ENCODE measurements at regions not wholly inside any gene's neighbourhood (a gene's known extent, or its start where the extent isn't known, plus 50 kb on each side); places are given as distances from the start of the nearest gene placed in this dataset.
"Not testable (repeated sequence)": the region's sequence is repeated elsewhere in the genome, so short reads cannot be mapped to it uniquely, and the experiment has no call there.

GRCh38 chr2:146602856-146603255, 1242.0 kb upstream of the ACVR2A start:
- DNase-seq (ENCODE audit: low spot score) = no peak

GRCh38 chr2:146602383-146602782, 1242.4 kb upstream of the ACVR2A start:
- DNase-seq (ENCODE audit: low spot score) = no peak

DNA sequence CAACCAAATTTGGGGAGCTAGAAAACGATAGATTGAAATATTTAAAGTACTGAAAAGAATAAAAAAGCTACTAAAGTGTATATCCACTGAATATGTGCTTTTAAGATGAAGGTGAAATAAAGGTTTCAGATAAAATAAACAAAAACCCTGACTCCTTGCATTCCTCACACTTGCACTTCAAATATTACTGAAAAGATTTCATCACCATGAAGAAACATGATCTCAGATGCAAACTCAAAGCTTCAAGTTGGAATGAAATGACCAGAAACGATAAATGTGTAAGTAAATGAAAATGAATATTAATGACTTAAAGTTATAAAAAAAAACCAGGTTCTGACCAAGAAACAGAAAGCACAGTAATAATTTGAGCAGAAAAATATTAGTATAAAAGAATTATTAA, 1246.0 kb upstream of the ACVR2A start:
- DNase-seq (ENCODE audit: low spot score) = no peak

DNA sequence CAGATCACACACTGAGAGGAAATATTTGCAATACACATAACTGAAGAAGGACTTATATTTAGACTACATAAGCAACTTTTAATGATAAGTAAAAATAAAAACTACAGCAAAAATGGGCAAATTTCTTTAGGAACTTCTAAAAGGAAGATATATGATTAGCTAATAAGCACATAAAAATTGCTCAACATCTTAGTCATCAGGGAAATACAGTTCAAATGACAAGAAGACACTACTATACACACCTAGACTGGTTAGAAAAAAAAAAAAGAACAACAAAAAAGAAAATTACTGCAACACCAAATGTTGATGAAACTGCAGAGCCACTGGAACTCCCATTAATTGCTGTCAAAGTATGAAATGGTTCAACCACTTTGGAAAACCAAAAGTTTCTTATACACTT, 1247.5 kb upstream of the ACVR2A start:
- no peak for DNase-seq (ENCODE audit: low spot score)

- DNase-seq (ENCODE audit: low spot score) = no peak
These were observed 1252.9 kb upstream of the ACVR2A start for GRCh38 chr2:146591908-146592307.

DNA sequence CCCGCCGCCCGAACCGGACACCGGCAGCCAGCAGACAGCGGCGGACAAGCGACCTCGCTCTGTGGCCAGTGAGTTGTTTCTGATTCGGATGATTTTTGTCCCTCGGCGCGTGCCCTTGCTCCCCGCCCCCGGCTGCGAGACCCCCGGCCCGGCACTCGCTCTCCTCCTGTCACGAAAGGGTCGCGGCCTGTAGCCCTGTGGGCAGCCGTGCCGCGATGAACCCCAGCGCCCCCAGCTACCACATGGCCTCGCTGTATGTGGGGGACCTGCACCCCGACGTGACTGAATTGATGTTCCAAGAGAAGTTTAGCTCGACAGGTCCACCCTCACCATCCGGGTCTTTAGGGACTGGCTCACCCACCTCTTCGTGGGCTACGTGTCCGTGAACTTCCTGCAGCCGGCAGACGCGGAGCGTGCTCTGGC, 1257.5 kb upstream of the ACVR2A start:
- DNase-seq (ENCODE audit: low spot score) = no peak

- DNase-seq (ENCODE audit: low spot score) = no peak
These were observed 1260.5 kb upstream of the ACVR2A start for GRCh38 chr2:146584316-146584715.

- peak; percentile 59 for DNase-seq (ENCODE audit: low spot score)
These were observed 1265.5 kb upstream of the ACVR2A start for GRCh38 chr2:146579147-146579930.

GRCh38 chr2:146576339-146577111, 1268.3 kb upstream of the ACVR2A start:
- DNase-seq (ENCODE audit: low spot score) = peak; percentile 15

DNA sequence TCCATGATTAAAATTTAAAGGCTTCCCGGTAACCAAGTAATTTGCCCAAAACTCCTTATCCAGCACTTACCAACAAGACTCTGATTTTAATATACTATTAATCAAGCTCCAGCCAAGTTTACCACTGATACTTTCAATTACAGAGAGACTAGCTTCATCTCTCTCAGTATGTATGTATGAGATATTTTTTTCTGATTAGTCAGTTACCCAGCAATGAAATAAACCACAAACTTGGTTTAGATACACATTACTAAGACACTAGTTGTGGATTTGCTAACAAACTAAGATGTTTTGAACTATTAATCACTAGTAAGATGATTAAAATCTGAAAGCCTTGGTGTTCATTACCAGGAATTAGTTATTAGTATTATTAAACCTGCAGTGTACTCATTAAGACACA, 1272.2 kb upstream of the ACVR2A start:
- peak; percentile 25 for DNase-seq (ENCODE audit: low spot score)

DNA sequence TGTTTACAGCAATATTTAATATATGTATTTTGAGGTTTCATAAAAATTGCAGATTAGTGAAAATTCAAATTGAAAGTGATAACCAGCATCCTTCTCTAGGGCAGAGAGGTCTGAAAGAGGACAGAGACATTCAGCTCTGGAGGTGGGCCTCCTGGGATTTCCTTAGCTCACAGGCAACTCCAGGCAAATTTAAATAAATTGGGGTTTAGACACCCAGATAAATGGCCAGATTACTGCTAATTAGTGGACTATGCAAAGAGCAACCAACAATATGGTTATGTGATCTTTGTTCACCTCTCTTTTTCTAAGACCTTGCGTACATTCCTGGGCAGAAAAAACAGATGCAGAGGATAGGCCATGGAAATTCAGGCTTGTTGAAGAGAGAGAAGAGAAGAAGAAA, 1282.8 kb upstream of the ACVR2A start:
- DNase-seq (ENCODE audit: low spot score) = no peak

DNA sequence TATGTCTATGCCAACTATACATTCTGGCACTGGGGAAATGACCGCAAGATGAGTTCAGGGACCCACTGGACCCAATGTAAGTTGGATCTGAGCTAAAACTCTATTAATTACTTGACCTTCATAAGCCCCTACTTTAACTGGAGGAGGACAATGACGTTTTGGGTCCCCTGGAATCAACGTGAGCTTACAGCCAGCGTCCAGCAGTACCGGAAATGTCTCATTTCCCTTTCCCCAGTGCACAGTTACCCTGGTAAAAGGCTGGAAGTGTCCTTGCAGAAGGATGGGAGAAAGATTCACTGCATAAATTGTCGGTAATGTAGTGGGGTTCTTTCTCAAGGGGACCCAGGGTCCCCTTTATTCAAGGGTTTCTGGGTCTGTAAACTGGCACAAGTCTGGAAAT, 1297.6 kb upstream of the ACVR2A start:
- no peak for DNase-seq (ENCODE audit: low spot score)

GRCh38 chr2:146544701-146545100, 1300.1 kb upstream of the ACVR2A start:
- DNase-seq (ENCODE audit: low spot score) = no peak

DNA sequence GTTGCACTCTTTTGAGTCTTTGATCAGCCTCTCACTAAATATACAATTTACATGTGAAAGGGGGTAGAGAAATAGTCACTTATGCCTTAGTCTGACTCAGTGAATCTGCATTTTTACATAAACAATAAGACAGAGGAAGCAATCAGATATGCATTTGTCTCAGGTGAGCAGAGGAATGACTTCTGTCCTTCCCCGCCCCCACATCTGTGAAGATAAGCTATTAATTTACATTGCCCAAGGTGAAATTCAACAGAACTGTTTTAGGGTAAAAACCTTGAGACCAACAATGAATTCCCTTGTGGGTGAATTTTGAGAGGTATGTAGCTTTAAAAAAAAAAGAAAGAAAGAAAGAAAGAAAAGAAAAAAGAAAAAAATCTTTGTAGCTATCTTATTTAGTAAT, 1302.9 kb upstream of the ACVR2A start:
- no peak for DNase-seq (ENCODE audit: low spot score)

DNA sequence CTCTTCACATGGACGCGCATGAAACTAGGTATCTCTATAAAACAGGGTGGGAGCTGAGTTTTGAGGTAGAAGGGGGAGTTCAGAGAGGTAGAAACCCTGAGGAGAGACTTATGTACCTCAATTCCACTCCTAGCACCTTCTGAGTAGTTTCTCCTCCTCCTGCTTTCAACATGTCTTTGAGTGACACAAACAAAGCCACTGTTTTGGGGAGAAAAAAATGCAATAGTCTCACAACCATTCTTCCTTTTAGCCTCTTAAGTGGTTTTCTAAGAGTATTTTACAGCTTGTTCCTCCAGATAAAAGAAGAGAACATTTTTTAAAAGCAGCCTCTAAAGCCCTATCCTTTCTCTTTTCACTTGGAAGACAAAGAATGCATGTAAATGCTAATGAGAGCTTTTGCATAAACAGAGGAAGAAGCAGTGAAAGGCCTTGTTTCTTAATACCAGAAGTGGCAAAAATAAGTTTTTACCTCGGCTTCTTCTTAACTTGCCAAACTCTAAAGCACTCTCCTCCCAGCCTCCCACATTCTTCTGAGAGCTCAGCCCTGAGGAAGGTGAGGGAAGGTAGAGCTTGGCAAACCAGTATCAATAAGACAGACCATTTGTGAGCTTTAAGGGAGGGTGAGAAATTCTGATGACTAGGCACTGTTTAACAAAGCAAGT, 1304.4 kb upstream of the ACVR2A start:
- no peak for DNase-seq (ENCODE audit: low spot score)

GRCh38 chr2:146539739-146540138, 1305.1 kb upstream of the ACVR2A start:
- not testable (repeated sequence) for DNase-seq (ENCODE audit: low spot score)

GRCh38 chr2:146537477-146537876, 1307.4 kb upstream of the ACVR2A start:
- DNase-seq (ENCODE audit: low spot score) = no peak

DNA sequence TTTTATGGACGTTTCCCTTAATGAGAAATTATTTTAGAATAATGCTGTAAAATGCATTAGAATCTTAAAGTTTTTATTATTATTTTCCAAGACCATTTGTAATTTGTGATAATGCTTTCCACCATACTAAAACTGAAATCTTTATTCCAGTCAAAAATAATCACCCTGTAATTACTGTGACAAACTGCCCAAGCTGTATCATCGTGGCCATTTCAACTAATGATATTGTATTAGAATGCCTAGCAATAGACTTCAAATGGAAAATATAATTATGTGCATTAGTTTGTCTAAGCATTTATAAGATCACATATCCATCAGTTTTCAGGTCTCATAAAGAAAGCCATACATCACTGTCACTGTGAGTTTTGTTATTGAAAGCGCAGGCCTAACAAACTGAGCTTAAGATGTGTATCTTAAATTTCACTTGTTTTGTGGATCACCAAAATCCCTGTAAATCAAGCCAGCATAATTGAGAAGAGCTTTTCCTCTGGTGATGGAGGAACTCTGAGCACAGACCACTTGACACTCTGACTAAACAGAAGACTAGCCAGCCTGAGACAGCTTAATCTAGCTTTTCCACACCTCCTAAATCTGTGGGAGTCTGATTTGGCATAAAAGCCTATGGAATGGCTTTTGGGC, 1312.2 kb upstream of the ACVR2A start:
- no peak for DNase-seq (ENCODE audit: low spot score)

DNA sequence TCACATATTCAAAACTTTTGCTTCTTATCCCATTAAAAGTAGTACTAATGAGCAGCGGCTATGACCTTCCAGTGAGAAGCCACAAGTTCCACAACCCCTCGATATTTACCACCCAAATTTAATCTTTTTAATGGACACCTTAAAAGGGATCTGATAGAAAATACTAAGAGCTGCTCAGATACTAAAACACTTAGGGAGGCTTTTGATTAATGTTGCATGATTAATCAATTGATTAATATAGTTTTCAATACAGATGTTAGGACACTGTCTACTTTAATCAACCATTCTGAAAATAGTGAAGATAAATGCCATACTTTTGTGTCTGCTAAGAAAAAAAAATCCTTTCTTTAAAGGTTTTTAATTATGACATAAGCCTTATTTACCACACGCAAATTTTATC, 1312.8 kb upstream of the ACVR2A start:
- DNase-seq (ENCODE audit: low spot score) = no peak

DNA sequence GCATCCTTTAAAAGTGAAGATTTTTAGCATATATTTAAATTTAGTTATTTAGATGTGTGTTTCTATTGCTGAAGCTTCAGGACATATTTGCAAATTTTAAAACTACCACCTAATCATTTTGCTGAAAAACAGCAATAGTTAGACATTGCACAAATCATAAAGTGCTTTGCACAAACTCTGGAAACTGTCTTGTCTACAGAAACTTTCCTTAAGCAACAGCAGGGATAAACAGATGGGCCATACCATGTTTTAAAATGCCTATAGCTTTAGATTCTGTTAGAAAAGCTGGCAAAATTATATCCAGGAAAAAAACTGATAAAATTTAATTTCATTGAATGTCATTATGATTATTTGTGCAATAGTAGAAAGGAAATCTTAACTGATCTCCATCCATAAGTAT, 1313.9 kb upstream of the ACVR2A start:
- no peak for DNase-seq (ENCODE audit: low spot score)

DNA sequence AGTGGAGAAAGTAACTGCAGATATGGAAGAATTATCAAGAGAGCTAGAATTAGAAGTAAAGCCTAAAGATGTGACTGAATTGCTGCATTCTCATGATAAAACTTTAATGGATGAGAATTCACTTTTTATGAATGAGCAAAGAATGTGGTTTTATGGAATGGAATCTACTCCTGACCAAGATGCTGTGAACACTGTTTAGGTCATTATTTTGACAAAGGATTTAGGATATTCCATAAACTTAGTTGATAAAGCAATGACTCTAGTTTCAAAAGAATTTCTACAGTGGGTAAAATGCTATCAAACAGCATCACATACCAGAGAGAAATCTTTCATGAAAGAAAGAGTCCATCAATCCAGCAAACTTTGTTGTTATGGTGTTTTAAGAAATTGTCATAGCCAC, 1317.7 kb upstream of the ACVR2A start:
- peak; percentile 38 for DNase-seq (ENCODE audit: low spot score)

GRCh38 chr2:146523196-146523595, 1321.6 kb upstream of the ACVR2A start:
- DNase-seq (ENCODE audit: low spot score) = no peak
